Dedifferentiated amniotic fluid mesenchymal stem cell (primary cell): ENCODE measurements at regions not wholly inside any gene's neighbourhood (a gene's known extent, or its start where the extent isn't known, plus 50 kb on each side); places are given as distances from the start of the nearest gene placed in this dataset.
"Not testable (repeated sequence)": the region's sequence is repeated elsewhere in the genome, so short reads cannot be mapped to it uniquely, and the experiment has no call there.

Experiments used
- DNase-seq: peaks from one replicate; pipeline ENCODE4 v3.0.0-alpha.2; 2016; ENCODE audit errors: extremely low spot score

DNA sequence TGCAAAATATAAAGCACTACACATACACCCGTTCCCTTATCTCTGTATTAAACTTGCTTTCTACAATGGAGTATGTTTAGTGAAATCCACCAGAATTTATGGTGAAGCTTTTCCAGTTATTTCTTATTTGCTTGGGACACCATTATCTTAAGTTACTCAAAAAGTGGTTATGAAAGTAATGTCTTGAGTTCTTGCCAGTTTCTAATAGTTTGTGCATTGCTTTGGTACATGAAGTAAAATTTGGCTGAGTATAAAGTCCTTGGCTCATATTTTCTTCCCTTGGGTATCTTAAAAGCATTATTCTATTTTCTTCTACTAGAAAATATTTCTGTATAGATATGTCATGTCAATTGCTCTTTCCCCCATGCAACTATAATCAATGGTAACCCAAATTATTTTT is 85.2 kb downstream of the POLR1F start:
- no peak for DNase-seq

DNA sequence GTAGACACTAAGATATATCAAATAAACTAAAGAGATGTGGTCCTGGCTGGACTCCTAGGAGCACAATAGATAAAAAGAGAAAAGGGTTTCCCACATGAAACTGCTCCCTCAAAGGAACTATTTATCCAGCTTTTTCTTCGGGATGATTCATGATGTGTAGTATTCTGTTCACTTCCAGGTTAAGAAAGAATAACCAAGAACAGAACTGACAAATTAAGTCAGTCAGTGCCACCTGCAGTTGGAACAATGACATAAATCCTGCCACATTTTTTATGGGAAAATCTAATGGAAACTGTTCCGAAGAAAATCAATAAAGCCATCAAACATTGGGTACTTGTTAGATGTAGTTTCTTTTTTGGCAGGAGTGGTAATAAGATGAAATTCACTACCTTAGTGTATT is 87.1 kb downstream of the POLR1F start:
- DNase-seq: no peak

DNA sequence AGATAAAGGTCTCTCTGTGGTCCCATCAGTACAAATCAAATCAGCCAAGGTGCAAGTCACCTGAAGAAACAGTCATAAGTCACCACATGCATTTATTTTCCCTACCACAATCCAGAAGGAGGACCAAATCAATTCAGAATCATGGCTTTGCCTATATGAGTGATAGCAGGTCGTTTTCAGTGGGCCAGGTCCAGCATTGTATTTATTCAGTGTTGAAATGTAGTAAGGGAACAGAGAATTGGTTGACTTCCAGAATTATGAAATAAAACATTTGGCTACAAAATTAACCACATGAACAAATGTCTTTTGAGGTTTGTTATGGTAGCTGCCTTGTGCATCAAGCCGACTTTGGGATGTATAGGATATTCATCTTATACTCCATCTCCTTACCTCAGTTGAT is 88.4 kb downstream of the POLR1F start:
- DNase-seq: no peak

DNA sequence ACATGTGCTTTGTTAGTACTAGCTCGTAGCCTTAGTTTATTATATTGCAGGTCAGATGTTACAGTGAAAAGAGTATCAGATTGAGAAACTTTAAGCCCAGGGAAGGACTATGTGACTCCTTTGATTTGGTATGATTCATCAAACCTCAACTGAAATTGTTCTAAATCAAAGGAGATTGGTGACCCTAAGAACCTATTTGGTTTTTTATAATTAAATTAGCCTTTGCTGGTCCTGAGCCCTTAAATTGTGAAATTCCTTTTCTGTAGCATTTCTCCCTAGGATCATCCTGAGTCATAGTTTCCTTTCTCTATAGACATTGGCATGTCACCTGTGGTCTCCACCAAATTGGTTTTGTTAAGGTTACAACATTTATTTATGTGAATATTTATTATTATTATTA is 89.7 kb downstream of the POLR1F start:
- no peak for DNase-seq

DNA sequence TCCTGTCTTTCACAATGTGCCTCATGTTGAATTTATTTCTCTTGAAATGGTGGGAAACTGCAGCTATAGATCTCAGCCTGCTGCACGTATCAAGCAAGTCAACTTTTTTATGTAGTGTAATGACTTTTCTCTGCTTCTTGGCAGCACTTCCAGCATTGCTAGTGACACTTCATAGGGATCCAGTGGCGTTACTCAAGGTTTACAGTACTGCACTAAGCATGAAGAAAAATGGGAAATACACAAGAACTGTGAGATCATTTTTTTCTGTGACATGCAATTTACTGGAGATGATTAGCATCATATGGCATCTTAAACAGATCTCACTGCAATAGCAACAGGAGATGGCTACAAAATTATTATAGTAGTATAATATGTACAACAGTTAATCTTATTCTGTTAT is 90.9 kb downstream of the POLR1F start:
- DNase-seq: no peak

GRCh38 chr7:19610194-19610943 is 98.5 kb downstream of the POLR1F start:
- no peak for DNase-seq

DNA sequence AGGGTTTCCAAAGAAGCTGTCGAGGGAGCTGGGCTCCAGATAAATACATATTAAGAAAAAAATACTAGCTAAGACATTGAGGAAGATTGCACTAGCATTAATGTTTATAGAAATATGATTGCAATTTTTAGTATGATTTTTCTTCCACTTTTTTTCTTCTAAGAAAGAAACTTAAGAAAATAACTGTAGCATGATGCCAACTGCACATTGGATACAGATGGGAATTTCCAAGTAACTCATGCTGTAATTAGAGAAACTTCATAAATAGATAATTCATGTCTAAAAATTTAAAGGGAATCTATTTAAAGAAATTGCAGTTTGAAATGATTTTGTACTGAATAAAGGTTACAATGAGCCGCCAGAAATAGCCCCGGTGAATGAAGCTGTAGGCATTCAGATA is 119.4 kb downstream of the POLR1F start:
- DNase-seq: peak; percentile 24

DNA sequence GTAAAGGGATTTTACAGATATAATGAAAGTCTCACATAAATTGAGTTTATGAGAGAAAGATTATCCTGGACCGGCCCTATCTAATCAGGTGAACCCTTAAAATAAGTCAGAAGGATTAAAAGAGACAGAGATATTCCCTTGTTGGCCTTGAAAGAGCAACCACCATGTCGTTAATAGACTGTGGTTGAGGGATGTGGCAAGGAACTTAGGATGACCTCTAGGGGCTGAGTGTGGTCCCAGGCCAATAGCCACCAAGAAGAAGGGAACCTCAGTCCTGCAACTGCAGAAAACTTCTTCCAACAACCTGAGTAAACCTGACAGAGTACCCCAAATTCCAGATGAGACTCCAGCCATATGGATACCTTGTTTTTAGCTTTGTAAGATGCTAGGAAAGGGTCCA is 121.5 kb downstream of the POLR1F start:
- DNase-seq: no peak

DNA sequence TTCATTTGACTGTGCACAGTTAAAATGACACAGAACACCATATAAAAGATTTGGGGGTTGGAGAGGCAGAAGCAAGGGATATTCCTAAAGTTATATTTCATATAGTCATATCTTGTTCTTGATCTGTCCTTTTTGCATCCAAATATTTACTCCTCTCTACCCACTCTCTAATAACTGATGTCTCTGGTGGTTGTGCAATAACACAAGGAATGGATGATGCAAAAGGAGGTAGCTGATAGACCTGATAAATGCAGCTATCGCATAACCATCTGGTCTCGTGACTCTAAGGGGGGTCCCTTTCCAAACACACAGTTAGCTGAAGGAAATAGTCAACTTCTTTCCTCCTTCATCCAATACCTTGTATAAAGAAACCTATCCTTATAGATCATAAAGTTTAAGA is 123.1 kb downstream of the POLR1F start:
- no peak for DNase-seq

DNA sequence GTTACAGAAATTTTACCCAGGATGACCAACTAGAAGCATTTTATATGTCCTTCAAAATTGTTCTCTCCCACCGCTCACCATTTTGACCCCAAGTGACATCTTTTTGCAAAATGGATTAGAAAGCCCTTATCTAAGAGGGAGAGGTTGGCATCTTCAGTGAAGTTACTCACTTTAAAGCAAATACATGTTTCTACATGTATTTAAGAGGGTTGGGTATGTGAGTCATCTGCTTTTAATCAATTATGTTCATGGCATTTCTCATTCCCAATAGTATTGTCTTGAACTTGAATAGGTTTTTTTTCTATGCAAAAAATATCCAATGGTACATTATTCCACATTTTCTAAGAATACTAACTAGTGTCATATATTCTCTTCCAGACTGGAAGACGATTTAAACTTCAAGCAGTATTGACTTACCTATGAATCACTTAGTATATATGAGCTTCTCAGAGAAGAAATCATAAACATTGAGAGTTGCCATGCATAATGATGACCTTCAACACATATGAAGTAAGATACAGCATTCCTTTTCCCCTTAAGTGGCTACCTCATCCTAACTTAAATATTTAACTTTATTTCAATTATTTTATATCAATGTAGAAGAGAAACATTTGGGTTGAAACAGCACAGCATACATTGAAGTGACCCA is 132.8 kb downstream of the POLR1F start:
- no peak for DNase-seq

GRCh38 chr7:19574131-19574530 is 134.7 kb downstream of the POLR1F start:
- DNase-seq: no peak

DNA sequence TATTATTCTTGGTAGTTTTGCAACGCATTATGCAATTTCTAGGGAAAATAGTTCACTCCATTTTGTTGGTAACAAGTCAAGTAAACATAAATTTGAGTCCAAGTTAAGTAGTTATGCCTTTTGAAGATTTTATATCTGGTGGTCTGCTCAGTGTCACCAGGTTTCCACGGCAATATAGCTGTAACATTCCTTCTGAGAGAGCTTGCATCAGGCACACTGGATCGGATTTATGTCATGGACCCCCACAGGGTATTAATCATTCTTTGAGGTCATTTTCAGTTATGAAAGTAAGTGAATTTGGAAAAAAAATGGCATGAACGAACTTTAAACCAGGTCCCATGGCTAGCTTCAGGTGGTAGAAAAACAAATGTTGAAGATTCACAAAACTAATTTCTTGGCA is 136.3 kb downstream of the POLR1F start:
- DNase-seq: no peak

DNA sequence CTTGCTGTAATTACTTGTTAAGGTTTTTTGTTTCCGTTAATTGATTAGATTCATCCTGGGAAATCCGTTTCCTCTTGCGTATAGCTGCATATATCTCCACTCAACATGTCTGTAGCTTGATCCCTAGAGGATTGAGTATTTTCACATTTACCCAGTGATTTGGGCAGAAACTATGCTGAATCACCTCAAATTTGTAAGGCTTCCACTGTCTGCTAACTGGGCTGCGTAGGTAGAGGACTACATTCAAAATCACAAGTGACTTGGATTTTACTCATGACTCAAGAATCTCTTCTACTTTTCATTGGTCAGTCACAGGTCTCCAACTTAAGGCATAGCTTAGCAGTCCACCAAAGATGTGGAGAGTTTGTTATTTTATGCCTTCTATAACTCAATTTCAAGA is 141.8 kb downstream of the POLR1F start:
- no peak for DNase-seq

DNA sequence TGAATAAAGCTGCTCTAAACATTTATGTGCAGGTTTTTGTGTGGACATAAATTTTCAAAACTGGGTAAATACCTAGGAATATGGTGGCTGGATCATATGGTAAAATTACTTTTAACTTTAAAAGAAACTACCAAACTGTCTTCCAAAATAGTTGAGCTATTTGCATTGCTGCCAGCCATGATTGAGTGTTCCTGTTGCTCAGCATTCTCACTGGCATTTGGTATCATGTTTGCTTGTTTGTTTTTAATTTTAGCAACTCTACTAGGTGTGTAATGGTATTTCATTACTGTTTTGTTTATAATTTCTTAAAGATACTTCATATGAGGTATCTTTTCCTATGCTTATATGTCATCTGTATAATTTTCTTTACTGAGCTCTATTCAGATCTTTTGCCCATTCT is 143.2 kb downstream of the POLR1F start:
- DNase-seq: no peak

GRCh38 chr7:19561121-19561805 is 147.6 kb downstream of the POLR1F start:
- no peak for DNase-seq

GRCh38 chr7:19560111-19560883 is 148.5 kb downstream of the POLR1F start:
- peak; percentile 41 for DNase-seq

- DNase-seq: peak; percentile 29
Observed at GRCh38 chr7:19558527-19558926, 150.3 kb downstream of the POLR1F start.

- DNase-seq: no peak
Observed at GRCh38 chr7:19557726-19558465, 150.9 kb downstream of the POLR1F start.

DNA sequence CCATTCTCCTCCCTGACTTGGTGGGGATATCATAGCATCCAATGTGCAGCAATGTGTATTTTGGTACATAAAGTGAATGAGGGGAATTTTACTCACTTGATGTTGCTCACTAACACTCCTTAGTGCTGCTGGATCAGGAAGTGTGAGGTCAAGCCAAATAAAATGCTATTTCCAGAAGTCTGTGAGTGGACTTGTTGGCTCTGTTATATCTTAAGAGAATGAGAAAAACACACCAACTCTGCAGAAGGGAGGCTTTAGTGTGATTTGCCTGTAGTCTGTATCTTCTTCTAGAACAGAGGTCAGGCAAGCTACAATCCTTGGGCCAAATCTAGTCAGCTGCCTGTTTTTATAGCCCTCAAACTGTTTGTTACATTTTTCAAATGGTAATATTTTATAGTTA is 154.3 kb downstream of the POLR1F start:
- DNase-seq: no peak

DNA sequence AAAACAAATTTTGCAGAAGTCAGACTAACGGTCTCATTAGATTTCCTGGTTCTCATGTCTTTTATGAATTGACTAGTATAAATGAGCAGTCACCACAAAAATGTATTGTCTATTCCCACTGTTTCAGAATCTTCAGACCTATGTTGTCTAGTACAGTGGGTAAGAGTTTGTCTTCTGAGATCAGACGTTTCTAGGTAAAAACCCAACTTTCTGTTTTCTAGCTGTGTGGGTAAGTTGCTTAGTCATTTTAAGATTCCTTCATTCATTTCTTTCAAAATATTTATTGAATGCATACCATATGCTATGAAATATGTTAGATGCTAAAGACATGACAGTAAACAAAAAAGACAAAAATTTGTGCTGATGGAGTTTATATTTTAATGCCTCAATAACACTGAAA is 156.3 kb downstream of the POLR1F start:
- DNase-seq: no peak

GRCh38 chr7:19549246-19549645 is 159.6 kb downstream of the POLR1F start:
- DNase-seq: not testable (repeated sequence)
